ENCODE measurements at regions not wholly inside any gene's neighbourhood (a gene's known extent, or its start where the extent isn't known, plus 50 kb on each side); places are given as distances from the start of the nearest gene placed in this dataset.

DNA sequence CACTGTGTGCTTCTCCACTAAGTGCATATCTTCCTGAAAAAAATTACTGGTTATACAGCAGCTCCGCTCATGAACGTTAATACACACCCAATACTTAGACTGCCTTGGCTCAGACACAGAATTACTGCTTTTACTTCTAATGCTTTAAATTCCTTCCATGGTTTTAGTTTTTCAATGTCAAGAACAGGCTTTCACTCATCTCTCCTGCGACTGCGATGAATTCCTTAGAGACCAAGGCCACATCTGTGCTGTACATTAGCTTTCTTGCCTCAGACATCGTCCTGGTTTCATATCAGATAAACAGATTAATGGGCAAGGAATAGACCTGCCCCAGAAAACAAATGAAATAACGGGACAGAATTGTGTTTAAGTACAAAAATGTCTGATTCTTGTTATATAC lies 120.2 kb downstream of the CYP26A1 start:
- Mint-ChIP-seq H3K9me3 (ENCODE audit: unreplicated experiment) (no peaks in the 10 kb centered on the region), H3K4me3 (ENCODE audit: unreplicated experiment) (no peak overlapping the region), H3K27me3 (ENCODE audit: unreplicated experiment) (peaks cover 19% of the 10 kb centered on the region), H3K27ac (ENCODE audit: unreplicated experiment) (no peak overlapping the region), H3K36me3 (ENCODE audit: unreplicated experiment) (no peaks in the 10 kb centered on the region), H3K4me1 (ENCODE audit: unreplicated experiment) (peaks cover 14% of the 10 kb centered on the region)
- DNase-seq (ENCODE audit: extremely low spot score, unreplicated experiment), result no peak
- TF ChIP-seq, protein P1, sequence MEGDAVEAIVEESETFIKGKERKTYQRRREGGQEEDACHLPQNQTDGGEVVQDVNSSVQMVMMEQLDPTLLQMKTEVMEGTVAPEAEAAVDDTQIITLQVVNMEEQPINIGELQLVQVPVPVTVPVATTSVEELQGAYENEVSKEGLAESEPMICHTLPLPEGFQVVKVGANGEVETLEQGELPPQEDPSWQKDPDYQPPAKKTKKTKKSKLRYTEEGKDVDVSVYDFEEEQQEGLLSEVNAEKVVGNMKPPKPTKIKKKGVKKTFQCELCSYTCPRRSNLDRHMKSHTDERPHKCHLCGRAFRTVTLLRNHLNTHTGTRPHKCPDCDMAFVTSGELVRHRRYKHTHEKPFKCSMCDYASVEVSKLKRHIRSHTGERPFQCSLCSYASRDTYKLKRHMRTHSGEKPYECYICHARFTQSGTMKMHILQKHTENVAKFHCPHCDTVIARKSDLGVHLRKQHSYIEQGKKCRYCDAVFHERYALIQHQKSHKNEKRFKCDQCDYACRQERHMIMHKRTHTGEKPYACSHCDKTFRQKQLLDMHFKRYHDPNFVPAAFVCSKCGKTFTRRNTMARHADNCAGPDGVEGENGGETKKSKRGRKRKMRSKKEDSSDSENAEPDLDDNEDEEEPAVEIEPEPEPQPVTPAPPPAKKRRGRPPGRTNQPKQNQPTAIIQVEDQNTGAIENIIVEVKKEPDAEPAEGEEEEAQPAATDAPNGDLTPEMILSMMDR (IDR thresholded peaks at IDR 0.05), result no peak

DNA sequence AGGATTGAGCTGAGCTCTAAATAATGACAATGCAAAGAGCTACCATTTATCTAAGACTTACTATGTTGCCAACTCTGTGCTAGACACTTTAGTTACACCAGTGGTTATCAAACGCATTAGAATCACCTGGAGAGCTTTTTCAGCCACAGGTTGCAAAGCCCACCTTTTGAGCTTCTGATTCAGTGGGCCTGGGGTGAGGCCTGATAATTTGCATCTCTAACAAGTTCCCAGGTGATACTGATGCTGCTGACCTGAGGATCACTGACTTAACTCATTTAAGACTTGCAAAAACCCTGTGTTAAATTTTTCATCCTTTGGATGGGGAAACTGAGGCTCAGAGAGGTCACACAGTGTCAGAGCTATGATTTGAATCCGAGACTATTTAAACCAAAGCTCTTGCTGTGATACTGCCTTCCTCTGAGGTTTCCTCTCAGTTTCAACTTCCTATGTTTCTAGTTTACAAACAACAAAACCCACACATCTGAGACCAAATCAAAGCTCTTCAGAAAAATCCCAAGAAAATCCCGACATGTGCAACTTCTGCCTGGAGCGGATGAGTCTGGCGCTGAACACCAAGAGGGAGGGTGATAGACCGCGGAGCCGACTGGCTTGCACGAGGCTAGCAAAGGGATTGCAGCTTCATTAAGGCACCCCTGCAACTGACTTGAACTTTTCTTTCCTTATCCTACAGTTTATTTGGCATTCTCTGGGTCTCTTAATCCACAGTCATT lies 124.9 kb downstream of the CYP26A1 start:
- peaks cover 11% of the 10 kb centered on the region for H3K27me3 Mint-ChIP-seq (ENCODE audit: unreplicated experiment)
- H3K27ac Mint-ChIP-seq (ENCODE audit: unreplicated experiment), result peak overlapping the region; percentile 1
- TF ChIP-seq, protein P1 (IDR thresholded peaks at IDR 0.05), result no peak
- peaks cover 17% of the 10 kb centered on the region for H3K4me1 Mint-ChIP-seq (ENCODE audit: unreplicated experiment)
- no peak for DNase-seq (ENCODE audit: extremely low spot score, unreplicated experiment)
- no peaks in the 10 kb centered on the region for H3K36me3 Mint-ChIP-seq (ENCODE audit: unreplicated experiment)
- peak overlapping the region; percentile 47 for H3K4me3 Mint-ChIP-seq (ENCODE audit: unreplicated experiment)
- no peaks in the 10 kb centered on the region for H3K9me3 Mint-ChIP-seq (ENCODE audit: unreplicated experiment)

DNA sequence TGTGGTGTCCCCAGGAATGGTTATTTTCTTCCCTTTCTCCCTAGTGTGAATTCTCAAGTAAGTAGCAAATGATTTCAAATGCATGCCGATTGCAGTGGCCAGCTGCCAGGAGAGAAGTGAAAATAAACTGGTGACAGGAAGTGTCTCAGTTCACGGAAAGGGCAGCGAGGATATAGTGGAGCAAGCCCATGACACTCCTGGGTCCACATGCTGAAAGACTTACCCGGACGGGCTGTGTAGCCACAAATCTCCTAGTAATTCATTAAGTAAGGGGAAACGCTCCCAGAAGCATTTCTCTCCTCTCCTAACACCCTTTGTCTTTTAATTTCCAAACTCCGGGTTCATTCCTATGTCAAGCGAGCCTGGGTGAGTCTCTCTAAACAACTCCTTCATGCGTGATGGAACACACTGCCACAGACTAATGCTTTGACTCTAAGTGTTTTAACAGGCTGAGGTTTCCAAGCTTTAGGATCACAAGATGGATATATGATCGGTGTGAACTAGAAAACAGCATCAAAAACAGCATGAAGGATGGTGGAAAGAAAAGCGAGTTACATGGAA lies 125.6 kb downstream of the CYP26A1 start:
- Mint-ChIP-seq H3K36me3 (ENCODE audit: unreplicated experiment) (no peaks in the 10 kb centered on the region), H3K27me3 (ENCODE audit: unreplicated experiment) (peaks cover 6% of the 10 kb centered on the region), H3K4me3 (ENCODE audit: unreplicated experiment) (peak overlapping the region; percentile 47), H3K9me3 (ENCODE audit: unreplicated experiment) (no peaks in the 10 kb centered on the region), H3K4me1 (ENCODE audit: unreplicated experiment) (peaks cover 13% of the 10 kb centered on the region), H3K27ac (ENCODE audit: unreplicated experiment) (peak overlapping the region; percentile 1)
- DNase-seq (ENCODE audit: extremely low spot score, unreplicated experiment), result no peak
- TF ChIP-seq, protein P1 (IDR thresholded peaks at IDR 0.05), result no peak

DNA sequence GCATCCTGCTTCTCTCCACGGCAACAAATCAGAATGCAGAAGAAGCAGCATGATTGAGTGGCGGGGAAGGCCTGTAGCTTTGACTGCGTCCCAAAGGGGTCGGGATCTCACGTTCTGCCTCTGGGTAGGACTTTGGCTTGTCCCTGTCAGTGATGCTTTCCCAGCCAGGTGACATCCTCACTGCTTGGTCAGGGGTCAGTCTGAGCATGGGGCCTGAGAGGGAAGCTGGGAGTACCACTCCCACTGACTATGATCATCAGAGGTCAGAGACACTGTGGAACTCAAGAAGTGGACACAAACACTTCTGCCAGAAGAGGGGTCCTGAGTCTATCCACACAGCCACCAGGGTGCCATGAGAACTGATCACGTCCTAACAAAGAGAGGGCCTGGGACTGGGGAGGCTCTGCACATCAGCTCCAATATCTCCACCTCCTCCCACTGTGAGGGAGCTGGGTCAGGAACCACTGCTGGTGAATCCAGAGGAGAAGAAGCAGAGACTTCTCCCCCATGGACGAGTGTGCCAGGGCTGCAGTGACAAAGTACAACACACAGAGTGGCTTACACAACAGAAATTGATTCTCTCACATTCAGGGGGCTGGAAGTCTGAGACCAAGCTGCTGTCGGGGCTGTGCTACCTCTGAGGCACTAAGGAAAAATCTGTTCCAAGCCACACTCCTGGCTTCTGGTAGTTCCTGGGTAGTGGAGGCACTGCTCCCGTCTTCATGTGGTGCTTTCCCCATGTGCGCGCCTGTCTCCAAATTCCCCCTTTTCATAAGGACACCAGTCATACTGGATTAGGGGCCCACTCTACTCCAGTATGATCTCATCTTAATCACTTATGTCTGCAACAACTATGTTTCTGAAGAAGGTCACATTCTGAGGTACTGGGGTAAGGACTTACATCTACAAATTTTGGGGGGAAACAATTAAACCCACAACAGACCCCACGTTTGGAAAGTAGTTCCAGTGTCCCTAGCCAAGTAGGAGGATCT lies 131.1 kb downstream of the CYP26A1 start:
- H3K4me1 Mint-ChIP-seq (ENCODE audit: unreplicated experiment), result no peaks in the 10 kb centered on the region
- H3K36me3 Mint-ChIP-seq (ENCODE audit: unreplicated experiment), result no peaks in the 10 kb centered on the region
- no peaks in the 10 kb centered on the region for H3K9me3 Mint-ChIP-seq (ENCODE audit: unreplicated experiment)
- peaks cover 6% of the 10 kb centered on the region for H3K27me3 Mint-ChIP-seq (ENCODE audit: unreplicated experiment)
- no peak overlapping the region for H3K27ac Mint-ChIP-seq (ENCODE audit: unreplicated experiment)
- TF ChIP-seq, protein P1 (IDR thresholded peaks at IDR 0.05), result no peak
- no peak overlapping the region for H3K4me3 Mint-ChIP-seq (ENCODE audit: unreplicated experiment)
- no peak for DNase-seq (ENCODE audit: extremely low spot score, unreplicated experiment)
